ENCODE measurements at regions not wholly inside any gene's neighbourhood (a gene's known extent, or its start where the extent isn't known, plus 50 kb on each side); places are given as distances from the start of the nearest gene placed in this dataset.

GRCh38 chr3:29072611-29073010 is 208.3 kb upstream of the RBMS3 start:
- no peak for DNase-seq

- DNase-seq: no peak
Measured at GRCh38 chr3:29077356-29077755, 203.5 kb upstream of the RBMS3 start.

GRCh38 chr3:29079358-29079757 is 201.5 kb upstream of the RBMS3 start:
- DNase-seq: no peak

GRCh38 chr3:29080967-29081366 is 199.9 kb upstream of the RBMS3 start:
- no peak for DNase-seq

GRCh38 chr3:29083081-29083480 is 197.8 kb upstream of the RBMS3 start:
- DNase-seq: no peak

- no peak for DNase-seq
Measured at GRCh38 chr3:29083676-29084075, 197.2 kb upstream of the RBMS3 start.

- no peak for DNase-seq
Measured at GRCh38 chr3:29088579-29088978, 192.3 kb upstream of the RBMS3 start.

GRCh38 chr3:29090912-29091597 is 189.8 kb upstream of the RBMS3 start:
- DNase-seq: no peak

GRCh38 chr3:29091599-29092189 is 189.2 kb upstream of the RBMS3 start:
- DNase-seq: no peak

- DNase-seq: no peak
Measured at GRCh38 chr3:29092348-29092747, 188.5 kb upstream of the RBMS3 start.

GRCh38 chr3:29099296-29099695 is 181.6 kb upstream of the RBMS3 start:
- DNase-seq: no peak

- no peak for DNase-seq
Measured at GRCh38 chr3:29099775-29100174, 181.1 kb upstream of the RBMS3 start.

- no peak for DNase-seq
Measured at GRCh38 chr3:29100292-29100691, 180.6 kb upstream of the RBMS3 start.

GRCh38 chr3:29128001-29128400 is 152.9 kb upstream of the RBMS3 start:
- no peak for DNase-seq

- DNase-seq: no peak
Measured at GRCh38 chr3:29137601-29138000, 143.3 kb upstream of the RBMS3 start.

GRCh38 chr3:29138171-29138570 is 142.7 kb upstream of the RBMS3 start:
- no peak for DNase-seq

GRCh38 chr3:29140666-29141065 is 140.2 kb upstream of the RBMS3 start:
- no peak for DNase-seq

- DNase-seq: no peak
Measured at GRCh38 chr3:29141197-29141917, 139.5 kb upstream of the RBMS3 start.

GRCh38 chr3:29141918-29142275 is 139.0 kb upstream of the RBMS3 start:
- DNase-seq: no peak

GRCh38 chr3:29143151-29143550 is 137.7 kb upstream of the RBMS3 start:
- no peak for DNase-seq

GRCh38 chr3:29144361-29144760 is 136.5 kb upstream of the RBMS3 start:
- peak; percentile 5 for DNase-seq

GRCh38 chr3:29144807-29145206 is 136.1 kb upstream of the RBMS3 start:
- DNase-seq: no peak

GRCh38 chr3:29145360-29145759 is 135.5 kb upstream of the RBMS3 start:
- DNase-seq: no peak

GRCh38 chr3:29152379-29152778 is 128.5 kb upstream of the RBMS3 start:
- DNase-seq: no peak
